OCI-M1 (cell line): ENCODE measurements at regions not wholly inside any gene's neighbourhood (a gene's known extent, or its start where the extent isn't known, plus 50 kb on each side); places are given as distances from the start of the nearest gene placed in this dataset.

ENCODE experiments used
- DNase-seq: peaks from one replicate; lab custom pipeline; 2025; lab: John Stamatoyannopoulos, UW

DNA sequence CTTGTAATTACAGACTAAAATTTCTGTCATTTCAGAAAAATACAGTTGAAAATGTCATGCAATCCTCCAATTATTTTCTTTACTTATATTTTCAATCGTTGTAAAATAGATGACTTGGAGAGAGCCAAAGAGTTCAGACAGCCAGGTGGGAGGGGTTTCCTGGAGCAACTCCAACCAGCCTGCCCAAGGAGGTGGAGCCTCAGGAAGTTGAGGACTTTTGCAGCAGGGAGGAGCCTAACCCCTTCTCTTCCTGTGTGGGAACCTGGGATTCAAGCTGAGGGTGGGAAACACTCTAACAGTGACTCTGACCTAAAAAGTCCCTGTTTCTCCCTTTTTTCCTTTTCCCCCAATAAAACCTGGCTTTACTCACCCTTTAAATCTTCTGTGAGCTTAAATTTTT is 72.2 kb upstream of the GABRG1 start:
- no peak for DNase-seq

DNA sequence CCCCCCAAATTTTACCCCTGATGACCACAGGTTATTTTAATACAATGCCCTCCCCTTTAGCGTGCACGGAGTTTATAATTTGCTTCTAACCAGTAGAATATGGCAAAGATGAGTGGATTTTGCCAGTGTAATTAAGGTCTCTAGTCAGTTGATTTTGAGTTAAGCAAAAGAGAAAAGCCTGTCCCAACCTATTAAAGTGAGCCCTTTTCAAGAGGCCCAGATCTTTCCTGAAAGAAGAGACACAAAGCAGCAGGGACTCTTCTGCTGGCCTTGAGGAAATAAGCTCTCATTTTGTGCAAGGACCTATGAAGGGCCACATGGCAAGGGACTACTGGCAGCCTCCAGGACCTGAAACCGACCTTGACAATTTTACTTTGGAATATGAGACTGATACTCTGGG is 61.9 kb upstream of the GABRG1 start:
- no peak for DNase-seq

DNA sequence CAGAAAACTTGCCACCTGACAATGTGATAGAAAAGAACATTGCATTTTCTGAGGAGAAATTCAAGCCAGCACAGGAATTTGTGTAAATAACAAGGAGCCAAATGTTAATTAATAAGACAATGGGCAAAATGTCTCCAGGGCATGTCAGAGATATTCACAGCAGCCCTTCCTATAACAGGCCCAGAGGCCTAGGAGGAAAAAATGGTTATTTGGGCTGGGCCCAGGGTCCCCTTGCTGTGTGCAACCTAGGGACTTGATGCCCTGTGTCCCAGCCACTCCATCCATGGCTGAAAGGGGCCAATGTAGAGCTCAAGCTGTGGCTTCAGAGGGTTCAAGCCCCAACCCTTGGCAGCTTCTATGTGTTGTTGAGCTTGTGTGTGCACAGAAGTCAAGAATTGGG is 55.5 kb upstream of the GABRG1 start:
- peak; percentile 16 for DNase-seq
